ENCODE measurements at regions not wholly inside any gene's neighbourhood (a gene's known extent, or its start where the extent isn't known, plus 50 kb on each side); places are given as distances from the start of the nearest gene placed in this dataset.

GRCh38 chr5:104751969-104752368 is 1189.4 kb upstream of the NUDT12 start:
- no peak overlapping the region for H2BK120ac ChIP-seq (ENCODE audit: low read depth, low read length)
- H2BK5ac ChIP-seq (ENCODE audit: low read depth, low read length, poor library complexity, severe bottlenecking), result no peak overlapping the region
- no peak overlapping the region for H2AK9ac ChIP-seq (replicated peaks; ENCODE audit: low read depth, low read length, poor library complexity)
- H2AK5ac ChIP-seq (ENCODE audit: low read depth, low read length), result no peak overlapping the region
- H3K23ac ChIP-seq (ENCODE audit: low read depth, low read length), result no peak overlapping the region
- H4K8ac ChIP-seq (ENCODE audit: low read depth in 2 of 2, low read length in 2 of 2), result no peak overlapping the region
- WGBS, 2 experiments (ENCODE audit: extremely low coverage in 2 of 2, insufficient read length in 1 of 2), result no CpG with 5 or more reads among the region's 1 CpG
- H3K9me3 ChIP-seq (ENCODE audit: control insufficient read depth, insufficient read depth, low read length), result no peaks in the 10 kb centered on the region
- H3K4me3 ChIP-seq (ENCODE audit: insufficient read depth, low read depth, low read length), result no peak overlapping the region
- H2BK20ac ChIP-seq (ENCODE audit: low read depth, low read length), result no peak overlapping the region
- dilution Hi-C loops (cut with HindIII; ENCODE audit: low sequenced_read_pairs, unreplicated experiment) (no loop called here), intact Hi-C loops (cut with micrococcal nuclease) (no loop called here), in situ Hi-C loops (cut with MboI; ENCODE audit: low sequenced_read_pairs) (no loop called here)
- H3K79me1 ChIP-seq (ENCODE audit: low read depth in 1 of 2, low read length in 2 of 2), result no peaks in the 10 kb centered on the region
- H3K9ac ChIP-seq (ENCODE audit: low read depth, low read length), result no peak overlapping the region
- POLR2A ChIA-PET (ENCODE audit: unreplicated experiment), result no interaction called here
- ATAC-seq (ENCODE audit: low read depth) (no peak), DNase-seq (no peak)
- H3K4ac ChIP-seq (ENCODE audit: low read depth, low read length), result no peak overlapping the region
- H3K9me1 ChIP-seq (ENCODE audit: insufficient read depth, low read length), result no peaks in the 10 kb centered on the region
- no peak overlapping the region for H3K56ac ChIP-seq (ENCODE audit: extremely low read depth, insufficient read depth, low read length)
- no peak overlapping the region for H4K91ac ChIP-seq (ENCODE audit: insufficient read depth, low read depth, low read length)
- H4K20me1 ChIP-seq (ENCODE audit: insufficient read depth, low read length), result no peaks in the 10 kb centered on the region
- BruUV-seq (replicated peaks), result no TSS peak
- no peak overlapping the region for H3K4me2 ChIP-seq (ENCODE audit: low read depth, low read length)
- no peak overlapping the region for H3K18ac ChIP-seq (ENCODE audit: low read depth, low read length)
- TF ChIP-seq RFX5 (IDR thresholded peaks at IDR 0.05; ENCODE audit: low read depth, low read length), result no peak
- no peak for TF ChIP-seq NFE2L2 (IDR thresholded peaks at IDR 0.05; ENCODE audit: low read depth, low read length)
- no peak for TF ChIP-seq CHD1 (IDR thresholded peaks at IDR 0.05; ENCODE audit: low read depth, low read length)
- no peak for TF ChIP-seq ELK1 (IDR thresholded peaks at IDR 0.05; ENCODE audit: borderline replicate concordance, low read depth, low read length)
- TF ChIP-seq RCOR1 (IDR thresholded peaks at IDR 0.05; ENCODE audit: insufficient replicate concordance, low read length), result no peak
- no peak for TF ChIP-seq RAD21 (IDR thresholded peaks at IDR 0.05; ENCODE audit: low read length)
- TF ChIP-seq CEBPB (IDR thresholded peaks at IDR 0.05; ENCODE audit: low read depth, low read length), result no peak
- no peak for TF ChIP-seq BHLHE40 (IDR thresholded peaks at IDR 0.05; ENCODE audit: low read depth, low read length)
- TF ChIP-seq FOS (IDR thresholded peaks at IDR 0.05; ENCODE audit: low read depth, low read length), result no peak
- CTCF ChIA-PET, result no interaction called here
- no peaks in the 10 kb centered on the region for H3K27me3 ChIP-seq (ENCODE audit: control insufficient read depth, insufficient read depth, low read length)
- H2AFZ ChIP-seq (replicated peaks; ENCODE audit: low read length, poor library complexity), result no peak overlapping the region
- H2BK15ac ChIP-seq (ENCODE audit: low read depth, low read length), result no peak overlapping the region
- H3K4me1 ChIP-seq (ENCODE audit: control insufficient read depth, insufficient read depth, low read length), result no peaks in the 10 kb centered on the region
- no peak overlapping the region for H4K5ac ChIP-seq (ENCODE audit: low read depth, low read length)
- H3K36me3 ChIP-seq (ENCODE audit: control insufficient read depth, insufficient read depth, low read length), result no peaks in the 10 kb centered on the region
- no peak overlapping the region for H3K14ac ChIP-seq (replicated peaks; ENCODE audit: low read depth, low read length)
- no peak overlapping the region for H3K27ac ChIP-seq (ENCODE audit: insufficient read depth, low read length)

All from IMR-90 (cell line).